ENCODE measurements at regions not wholly inside any gene's neighbourhood (a gene's known extent, or its start where the extent isn't known, plus 50 kb on each side); places are given as distances from the start of the nearest gene placed in this dataset.
"Not testable (repeated sequence)": the region's sequence is repeated elsewhere in the genome, so short reads cannot be mapped to it uniquely, and the experiment has no call there.

GRCh38 chr12:93080452-93080851 is 151.4 kb upstream of the EEA1 start:
- DNase-seq (ENCODE audit: low read depth, low spot score): no peak

DNA sequence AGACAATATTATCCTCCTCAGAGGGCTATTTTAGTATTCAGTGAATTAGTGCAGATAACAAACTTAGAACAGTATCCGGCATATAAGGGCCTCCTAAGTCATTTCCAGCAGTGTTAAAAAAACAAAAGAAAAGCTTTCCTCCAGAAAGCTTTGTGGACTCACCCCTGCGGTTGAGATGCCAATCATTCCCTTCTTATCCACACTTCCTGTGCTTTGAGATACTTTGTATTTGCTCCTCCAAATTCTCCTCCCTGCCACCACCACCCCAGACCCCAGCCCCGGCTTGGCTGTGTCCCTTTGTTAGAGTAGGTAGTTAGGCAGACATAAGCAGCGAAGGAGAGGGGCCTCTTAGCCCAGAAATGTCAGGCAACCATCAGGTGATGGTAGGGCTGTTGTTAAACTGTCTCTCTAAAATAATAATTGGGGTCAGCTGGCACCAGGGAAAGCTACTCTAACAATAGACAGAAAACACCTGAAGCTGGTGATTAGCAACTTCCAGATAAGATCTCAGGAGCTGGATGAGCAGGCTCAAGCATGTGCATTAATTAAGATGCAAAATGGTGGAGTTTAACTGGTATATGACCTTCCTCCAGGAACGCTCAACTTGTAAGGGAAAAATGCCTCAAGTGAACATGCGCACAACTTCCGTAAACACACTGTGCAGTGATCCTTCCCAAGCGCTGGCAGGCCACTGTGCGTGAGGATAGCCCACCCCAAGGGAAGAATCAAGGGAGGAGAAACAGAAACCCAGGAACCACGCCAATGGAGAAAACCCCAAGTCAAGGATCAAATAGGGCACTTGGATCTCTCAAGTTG is 152.1 kb upstream of the EEA1 start:
- DNase-seq (ENCODE audit: low read depth, low spot score): peak; percentile 85

DNA sequence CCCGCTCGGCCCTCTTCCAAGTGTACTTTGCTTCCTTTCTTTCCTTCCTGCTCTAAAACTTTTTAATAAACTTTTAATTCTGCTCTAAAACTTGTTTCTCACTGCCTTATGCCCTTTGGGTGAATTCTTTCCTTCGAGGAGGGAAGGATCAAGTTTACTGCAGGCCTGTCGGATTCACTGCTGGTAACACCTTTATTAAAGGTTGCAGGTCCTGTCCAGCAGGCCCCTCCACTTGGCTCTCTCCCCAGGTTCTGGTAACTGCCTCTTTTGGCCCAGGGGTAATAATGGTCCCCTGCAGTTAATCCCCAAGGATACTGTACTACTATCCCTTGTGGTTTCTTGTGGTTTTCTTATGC is 152.7 kb upstream of the EEA1 start:
- no peak for DNase-seq (ENCODE audit: low read depth, low spot score)

DNA sequence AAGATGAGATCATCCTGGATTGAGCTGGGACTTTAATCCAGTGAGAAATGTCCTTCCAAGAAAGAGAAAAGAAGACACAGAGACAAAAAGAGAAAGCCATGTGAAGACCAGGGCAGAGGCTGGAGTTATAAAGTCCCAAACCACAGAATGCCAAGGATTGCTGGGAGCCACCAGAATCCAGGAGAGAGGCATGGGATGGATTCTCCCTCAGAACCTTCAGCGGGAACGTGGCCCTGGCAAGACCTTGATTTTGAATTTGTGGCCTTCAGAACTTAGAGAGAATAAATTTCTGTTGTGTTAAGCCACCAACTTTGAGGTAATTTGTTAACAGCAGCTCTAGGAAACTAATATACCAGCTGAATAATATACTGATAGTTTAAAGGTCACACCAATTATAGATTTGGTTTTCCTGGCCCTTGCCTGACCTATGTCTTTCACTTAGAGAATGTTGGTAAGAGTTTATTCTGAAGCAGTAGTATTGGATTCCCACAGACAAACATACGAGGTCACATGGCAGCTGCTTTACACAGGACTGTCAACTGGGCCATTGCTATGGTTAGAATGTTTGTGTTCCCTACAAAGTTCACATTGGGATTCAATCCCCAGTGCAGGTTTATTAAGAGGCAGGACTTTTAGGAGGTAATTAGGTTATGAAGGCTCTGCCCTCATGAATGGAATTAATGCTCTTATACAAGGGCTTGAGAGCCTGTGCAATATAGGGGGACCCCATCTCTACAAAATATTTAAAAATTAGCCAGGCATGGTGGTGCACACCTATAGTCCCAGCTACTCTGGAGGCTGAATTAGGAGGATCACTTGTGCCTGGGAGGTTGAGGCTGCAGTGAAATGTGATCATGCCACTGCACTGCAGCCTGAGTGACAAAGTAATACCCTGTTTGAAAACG is 156.5 kb upstream of the EEA1 start:
- DNase-seq (ENCODE audit: low read depth, low spot score): no peak

DNA sequence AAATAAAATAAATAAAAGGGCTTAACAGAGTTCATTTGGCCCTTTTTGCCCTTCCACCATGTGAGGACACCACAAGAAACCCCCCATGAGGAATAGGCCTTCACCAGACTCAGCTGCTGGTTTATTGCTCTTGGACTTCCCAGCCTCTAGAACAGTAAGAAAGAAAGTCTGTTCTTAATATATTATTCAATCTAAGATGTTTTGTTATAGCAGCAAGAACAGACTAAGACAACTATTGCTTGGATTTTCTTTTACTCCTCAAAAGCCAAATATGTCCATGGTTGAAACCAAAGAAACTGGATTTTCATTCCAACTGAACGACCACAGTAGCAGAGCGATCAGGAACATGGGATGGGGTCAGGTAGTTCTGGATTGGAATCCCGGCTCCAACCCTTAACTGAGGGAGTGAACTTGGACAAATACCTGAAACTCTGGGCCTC is 157.2 kb upstream of the EEA1 start:
- no peak for DNase-seq (ENCODE audit: low read depth, low spot score)

DNA sequence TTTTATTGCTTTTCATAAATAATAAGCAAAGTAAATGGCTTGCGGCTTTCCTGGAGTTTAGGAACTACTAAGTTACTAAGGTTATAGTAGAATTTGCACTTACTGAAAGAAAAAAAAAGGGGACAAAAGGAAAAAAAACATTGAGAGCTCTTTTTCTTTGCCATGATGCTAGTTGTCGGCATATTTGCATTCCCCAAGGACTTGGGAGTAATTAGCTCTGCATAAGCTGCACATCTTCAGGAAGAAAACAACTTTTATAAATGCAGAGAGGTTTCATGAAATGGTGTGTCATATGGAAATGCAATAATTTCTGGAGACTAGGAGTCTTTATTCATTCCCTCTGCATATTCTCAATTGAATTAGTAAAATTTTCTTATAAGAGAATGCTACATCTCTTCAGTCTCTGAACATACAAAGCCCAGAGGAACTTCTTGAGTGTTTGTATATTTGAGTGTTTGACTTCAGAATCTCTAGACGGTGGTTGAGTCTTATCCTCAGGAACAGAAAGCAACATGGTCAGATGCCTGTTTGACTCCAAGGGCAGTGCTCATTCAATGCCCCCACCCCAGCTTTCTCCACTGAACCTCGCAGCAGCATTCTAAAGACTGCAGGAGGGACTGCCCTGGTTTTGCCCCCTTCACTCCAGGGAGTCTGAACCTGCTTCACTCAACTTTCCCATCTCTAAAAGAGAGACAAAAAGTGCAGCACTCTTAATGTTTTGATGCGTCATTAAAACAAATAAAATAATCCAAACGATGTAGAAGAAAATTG is 158.9 kb upstream of the EEA1 start:
- no peak for DNase-seq (ENCODE audit: low read depth, low spot score)

DNA sequence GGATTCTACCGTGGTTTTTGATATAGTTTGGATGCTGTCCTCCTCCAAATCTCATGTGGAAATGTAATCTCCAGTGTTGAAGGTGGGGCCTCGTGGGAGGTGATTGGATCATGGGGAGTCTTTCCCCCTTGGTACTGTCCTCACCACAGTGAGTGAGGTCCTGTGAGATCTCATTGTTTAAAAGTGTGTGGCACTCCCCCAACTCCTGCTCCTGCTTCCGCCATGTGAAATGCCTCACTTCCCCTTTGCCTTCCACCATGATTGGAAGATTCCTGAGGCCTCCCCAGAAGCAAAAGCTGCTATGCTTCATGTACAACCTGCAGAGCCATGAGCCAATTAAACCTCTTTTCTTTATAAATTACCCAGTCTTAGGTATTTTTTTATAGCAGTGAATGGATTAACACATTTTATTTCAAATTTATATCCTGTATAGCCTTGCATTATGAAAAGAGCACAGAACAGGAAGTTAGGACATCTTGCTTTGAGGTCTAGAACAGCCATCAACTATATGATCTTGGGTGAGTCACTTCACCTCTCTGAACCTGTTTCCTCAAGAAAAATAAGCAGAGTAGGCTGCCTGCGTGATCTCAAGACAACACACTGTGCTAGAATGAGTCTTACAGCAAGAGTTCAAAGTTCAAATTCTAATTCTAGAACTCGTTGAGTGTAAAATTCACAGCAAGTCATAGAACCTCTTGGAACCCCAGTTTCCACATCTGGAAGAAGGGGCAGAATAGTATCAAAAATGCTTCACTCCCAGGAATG is 160.9 kb upstream of the EEA1 start:
- DNase-seq (ENCODE audit: low read depth, low spot score): peak; percentile 23

- DNase-seq (ENCODE audit: low read depth, low spot score): peak; percentile 42
Observed at GRCh38 chr12:93090731-93091172, 161.7 kb upstream of the EEA1 start.

DNA sequence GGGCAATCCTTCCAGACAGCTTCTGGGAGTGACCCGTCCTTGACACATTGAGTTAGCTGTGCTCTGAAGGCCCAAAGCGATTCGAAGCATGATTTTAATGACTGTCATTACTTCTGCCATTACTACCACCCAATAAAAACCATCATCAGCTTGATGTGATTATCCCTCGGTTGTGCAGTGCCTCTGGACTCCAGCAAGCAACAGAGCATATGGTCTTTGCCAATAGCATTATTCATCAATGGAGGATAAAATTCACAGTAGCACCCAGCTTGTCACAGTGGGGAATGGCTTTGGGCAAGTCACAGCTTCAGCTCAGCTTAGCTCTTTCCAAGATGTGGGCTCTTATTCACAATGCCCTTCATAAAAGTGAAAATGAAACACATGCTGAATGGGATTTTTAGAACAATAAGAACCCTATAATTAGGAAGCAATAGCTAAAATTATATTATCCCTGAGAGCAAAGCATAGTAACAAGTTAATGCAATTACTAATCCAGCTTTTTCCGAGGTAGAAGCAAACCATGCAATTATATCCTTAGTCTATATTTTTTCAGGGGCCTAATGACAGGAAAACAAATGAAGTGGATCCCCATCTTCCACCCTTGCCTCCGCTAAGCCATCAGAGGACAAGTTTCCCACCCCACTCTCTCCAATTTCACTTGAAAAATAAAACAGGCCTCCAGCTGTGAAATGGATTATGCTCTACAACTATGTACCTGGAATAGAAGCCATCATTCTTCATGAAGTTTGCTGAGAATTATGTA is 163.0 kb upstream of the EEA1 start:
- no peak for DNase-seq (ENCODE audit: low read depth, low spot score)

GRCh38 chr12:93092649-93092945 is 163.5 kb upstream of the EEA1 start:
- DNase-seq (ENCODE audit: low read depth, low spot score): no peak

GRCh38 chr12:93093243-93093642 is 164.1 kb upstream of the EEA1 start:
- no peak for DNase-seq (ENCODE audit: low read depth, low spot score)

- DNase-seq (ENCODE audit: low read depth, low spot score): not testable (repeated sequence)
Observed at GRCh38 chr12:93094222-93094621, 165.1 kb upstream of the EEA1 start.

DNA sequence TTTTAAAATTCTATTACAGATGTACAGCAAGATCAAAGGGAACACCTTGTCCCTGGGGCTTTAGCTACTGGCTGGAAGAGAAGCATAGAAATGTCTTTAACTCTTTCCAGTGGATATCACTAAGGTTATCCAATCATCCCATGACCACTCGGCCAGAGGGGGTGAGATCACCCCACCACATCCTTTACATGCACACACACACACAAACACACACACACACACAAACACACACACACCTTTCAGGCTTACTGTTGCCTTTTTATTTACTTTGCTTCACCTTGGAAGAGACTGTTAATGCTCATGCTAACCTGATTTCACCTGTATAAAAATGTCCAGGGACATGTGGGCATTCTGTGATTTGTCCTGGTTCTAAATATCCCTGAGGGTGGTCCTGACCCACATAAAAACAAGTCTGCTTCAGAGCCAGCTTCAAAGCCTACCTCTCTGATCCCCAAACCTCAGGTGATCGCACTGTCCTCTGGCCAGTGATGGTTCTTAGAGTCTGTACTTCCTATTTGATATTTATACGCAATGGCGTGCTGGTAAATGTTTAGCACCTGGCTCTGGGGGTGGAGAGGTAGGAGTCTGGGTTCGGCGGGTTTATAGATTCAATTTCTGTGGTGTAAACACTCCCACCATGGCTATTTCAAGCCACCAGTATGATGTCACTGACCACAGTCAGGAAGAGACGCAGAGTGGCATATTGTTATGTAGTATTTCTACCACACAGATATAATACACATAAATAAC is 166.1 kb upstream of the EEA1 start:
- no peak for DNase-seq (ENCODE audit: low read depth, low spot score)

GRCh38 chr12:93097417-93097816 is 168.3 kb upstream of the EEA1 start:
- DNase-seq (ENCODE audit: low read depth, low spot score): no peak

GRCh38 chr12:93098077-93098476 is 169.0 kb upstream of the EEA1 start:
- DNase-seq (ENCODE audit: low read depth, low spot score): peak; percentile 24

DNA sequence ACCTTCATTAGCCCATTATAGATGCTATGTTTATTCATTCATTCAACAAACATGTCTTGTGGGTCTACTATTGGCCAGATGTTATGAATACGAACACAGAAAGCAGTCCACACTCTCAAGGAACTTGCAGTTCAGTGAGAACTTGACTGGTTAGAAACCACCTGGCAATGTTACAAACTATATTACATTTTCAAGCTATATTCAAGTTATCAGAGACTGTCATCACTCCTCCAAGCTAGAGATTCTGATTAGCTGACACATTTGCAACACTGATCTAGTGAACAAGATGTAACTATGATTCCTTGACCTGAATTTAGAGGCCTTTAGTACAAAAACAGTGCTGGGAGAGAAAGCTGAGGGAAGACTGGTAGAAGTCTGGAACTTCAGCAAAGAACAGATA is 170.7 kb upstream of the EEA1 start:
- DNase-seq (ENCODE audit: low read depth, low spot score): no peak

GRCh38 chr12:93100610-93101009 is 171.5 kb upstream of the EEA1 start:
- DNase-seq (ENCODE audit: low read depth, low spot score): no peak

DNA sequence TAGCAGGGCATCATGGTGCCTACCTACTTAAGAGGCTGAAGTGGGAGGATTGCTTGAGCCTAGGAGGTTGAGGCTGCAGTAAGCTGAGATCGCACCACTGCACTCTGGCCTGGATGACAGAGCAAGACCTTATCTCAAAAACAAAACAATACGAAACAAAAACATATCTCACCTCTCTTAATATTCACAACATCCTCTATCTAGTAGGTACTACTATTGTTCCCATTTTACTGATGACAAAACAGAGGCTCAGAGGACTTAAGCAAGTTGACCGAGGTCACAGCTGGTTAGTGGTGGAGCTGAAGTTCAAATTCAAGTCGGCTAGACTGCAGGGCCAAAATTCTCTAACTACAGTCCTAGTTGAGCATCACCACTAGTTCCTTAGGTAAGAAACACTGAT is 172.3 kb upstream of the EEA1 start:
- DNase-seq (ENCODE audit: low read depth, low spot score): no peak

DNA sequence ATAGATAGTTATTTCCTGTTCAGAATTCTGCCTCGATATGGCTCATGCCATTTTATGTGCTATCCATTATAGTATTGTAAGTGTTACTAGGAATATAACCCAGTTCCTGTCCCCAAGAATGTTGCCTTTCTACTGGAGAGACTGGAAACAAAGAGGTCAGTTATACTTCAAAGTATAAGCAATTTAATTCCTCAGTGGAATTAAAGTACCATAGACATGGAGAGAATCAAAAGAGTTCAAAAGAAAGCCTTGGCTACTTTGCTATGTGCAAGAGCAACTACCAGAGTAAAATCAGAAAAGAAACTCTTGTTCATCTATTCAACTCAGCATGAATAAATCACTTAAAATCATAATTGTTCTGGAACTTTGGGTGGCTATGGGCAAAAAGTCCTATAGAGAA is 173.2 kb upstream of the EEA1 start:
- no peak for DNase-seq (ENCODE audit: low read depth, low spot score)

DNA sequence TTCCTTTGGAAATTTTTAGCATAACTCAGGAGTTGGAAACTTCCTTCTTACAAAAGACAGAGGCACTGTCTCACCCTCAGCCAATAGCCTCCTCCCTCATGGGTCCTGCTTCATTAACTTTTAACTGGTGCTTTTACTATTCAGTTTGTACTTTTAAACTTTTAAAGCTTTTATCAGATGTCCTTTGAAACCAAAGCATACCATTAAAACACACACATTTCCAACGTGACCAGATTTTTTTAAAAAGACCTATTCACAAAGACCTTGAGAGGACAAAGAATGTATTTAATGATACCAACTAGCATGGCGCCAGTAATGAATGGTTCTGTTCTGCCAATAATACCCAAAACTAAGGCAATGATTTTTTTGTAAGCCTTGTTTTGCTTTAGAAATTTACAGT is 173.6 kb upstream of the EEA1 start:
- no peak for DNase-seq (ENCODE audit: low read depth, low spot score)
